Fibroblast of skin of right biceps (primary cell): ENCODE measurements at regions not wholly inside any gene's neighbourhood (a gene's known extent, or its start where the extent isn't known, plus 50 kb on each side); places are given as distances from the start of the nearest gene placed in this dataset.

Source experiments
- DNase-seq: peaks from one replicate; pipeline ENCODE4 v3.0.0-alpha.2; 2013

DNA sequence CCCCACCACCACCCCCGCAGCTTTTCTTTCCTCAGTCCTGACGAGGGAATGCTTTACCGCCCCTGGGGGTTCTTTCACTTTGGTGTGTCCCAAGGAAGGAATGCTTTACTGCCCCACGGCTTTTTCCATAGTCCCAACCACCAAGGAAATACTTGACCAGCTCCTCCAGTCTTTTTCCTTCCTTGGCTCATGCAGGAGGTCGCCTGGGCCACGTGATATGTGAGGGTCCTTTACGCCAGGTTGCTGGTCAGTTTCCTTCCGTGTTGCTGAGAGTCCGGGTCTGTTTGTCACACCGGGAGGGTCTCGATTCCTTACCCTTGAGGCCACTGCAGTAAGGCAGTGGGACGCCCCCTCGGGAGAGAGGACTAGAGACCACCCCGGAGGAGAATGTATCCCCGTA, 58.9 kb upstream of the CDH4 start:
- no peak for DNase-seq
